Gastroesophageal sphincter (tissue), 4 donors: ENCODE measurements at regions not wholly inside any gene's neighbourhood (a gene's known extent, or its start where the extent isn't known, plus 50 kb on each side); places are given as distances from the start of the nearest gene placed in this dataset.

Experiments
- ATAC-seq: fragments of 150-250 bp; one replicate; pipeline ENCODE4 v1.9.1; 2016; ENCODE audit warnings: mild to moderate bottlenecking, moderate library complexity
- H3K27ac ChIP-seq, 4 donors: fragments of 200-600 bp; sonication (generic) in 3 of 4; 1 replicate in 3 of 4; 2 replicates in 1 of 4; pipeline ENCODE4 v1.5.1; 2016 to 2019
- H3K27me3 ChIP-seq: fragments of 200-600 bp; sonication (generic); one replicate; pipeline ENCODE4 v1.5.1; 2019
- H3K36me3 ChIP-seq, 2 donors: fragments of 200-600 bp; sonication (generic); one replicate each; pipeline ENCODE4 v1.5.1; 2019; ENCODE audit warnings: control low read depth in 1 of 2
- H3K4me1 ChIP-seq, 3 donors: fragments of 200-600 bp; sonication (generic); 1 replicate in 2 of 3; 2 replicates in 1 of 3; pipeline ENCODE4 v1.5.1; 2016 to 2019; ENCODE audit warnings: control low read depth in 2 of 3
- H3K4me3 ChIP-seq, 2 donors: fragments of 200-600 bp; sonication (generic); one replicate each; pipeline ENCODE4 v1.5.1; 2019; ENCODE audit warnings: mild to moderate bottlenecking in 1 of 2, moderate library complexity in 1 of 2
- H3K9me3 ChIP-seq, 3 donors: fragments of 200-600 bp; sonication (generic); one replicate each; pipeline ENCODE4 v1.5.1; 2017 to 2019; ENCODE audit warnings: control low read depth in 2 of 3
- CTCF ChIP-seq, 4 experiments: fragments of 200-600 bp in 2 of 4; fragments of 450-650 bp in 2 of 4; sonication (generic) in 1 of 4; IDR thresholded peaks; one replicate each; pipeline ENCODE4 v1.5.1; 2017 to 2019; ENCODE audit warnings: antibody characterized with exemption in 4 of 4, mild to moderate bottlenecking in 2 of 4, moderate library complexity in 2 of 4
- EP300 ChIP-seq: sonication (generic); formaldehyde crosslinking; IDR thresholded peaks from one replicate; pipeline ENCODE4 v1.6.1; 2017; ENCODE audit warnings: antibody characterized with exemption, mild to moderate bottlenecking
- POLR2A ChIP-seq, 2 donors: fragments of 450-650 bp; IDR thresholded peaks; one replicate each; pipeline ENCODE4 v1.6.1; 2017; ENCODE audit warnings: antibody characterized with exemption in 2 of 2, mild to moderate bottlenecking in 2 of 2, moderate library complexity in 1 of 2
- POLR2AphosphoS5 ChIP-seq: sonication (generic); formaldehyde crosslinking; IDR thresholded peaks from one replicate; pipeline ENCODE4 v1.6.1; 2017; ENCODE audit warnings: antibody characterized with exemption
- WGBS, 2 donors: methylation state at CpG; one replicate each; pipeline ENCODE4 v1.1.5; 2018; ENCODE audit warnings: low coverage in 1 of 2; 5-methylcytosine and 5-hydroxymethylcytosine counted together

- H3K27ac ChIP-seq, result no peak overlapping the region
- H3K27me3 ChIP-seq, result no peaks in the 10 kb centered on the region
- TF ChIP-seq POLR2AphosphoS5, result no peak
- H3K36me3 ChIP-seq, result no peaks in the 10 kb centered on the region
- H3K9me3 ChIP-seq, result no peaks in the 10 kb centered on the region
- no peak overlapping the region for H3K4me3 ChIP-seq
- H3K4me1 ChIP-seq, result no peaks in the 10 kb centered on the region
- ATAC-seq, result no peak
- WGBS, 2 donors, result 0% methylated on average over 1 to 2 of the region's 2 CpGs
These were observed 272.9 kb upstream of the FERMT1 start for GRCh38 chr20:6395695-6396094.

GRCh38 chr20:6388671-6389197 lies 265.9 kb upstream of the FERMT1 start:
- H3K27me3 ChIP-seq, result no peaks in the 10 kb centered on the region
- H3K27ac ChIP-seq, result no peak overlapping the region
- no peak overlapping the region for H3K4me3 ChIP-seq
- no peaks in the 10 kb centered on the region for H3K9me3 ChIP-seq
- no peak for ATAC-seq
- H3K4me1 ChIP-seq, result no peaks in the 10 kb centered on the region
- TF ChIP-seq POLR2A (IDR thresholded peaks at IDR 0.05) (no peak), EP300 (no peak), POLR2AphosphoS5 (no peak)
- no peaks in the 10 kb centered on the region for H3K36me3 ChIP-seq
- 70 to 77% methylated on average over 4 of the region's 4 CpGs for WGBS, 2 donors

- TF ChIP-seq CTCF (IDR thresholded peaks at IDR 0.05), result no peak
- TF ChIP-seq EP300, result no peak
- no peak for TF ChIP-seq POLR2AphosphoS5
- no peak for TF ChIP-seq POLR2A (IDR thresholded peaks at IDR 0.05)
- Histone ChIP-seq H3K9me3 (no peaks in the 10 kb centered on the region), H3K4me1 (no peaks in the 10 kb centered on the region), H3K27ac (no peak overlapping the region), H3K27me3 (no peaks in the 10 kb centered on the region), H3K4me3 (no peak overlapping the region), H3K36me3 (no peaks in the 10 kb centered on the region)
- ATAC-seq, result no peak
- WGBS, 2 donors, result 91% methylated on average over 2 of the region's 2 CpGs; no CpG with 5 or more reads in 1 of the 2 donors
These were observed 262.2 kb upstream of the FERMT1 start for GRCh38 chr20:6384956-6385486.

GRCh38 chr20:6384380-6384779 lies 261.6 kb upstream of the FERMT1 start:
- TF ChIP-seq POLR2A (IDR thresholded peaks at IDR 0.05), result no peak
- no peaks in the 10 kb centered on the region for H3K27me3 ChIP-seq
- no peaks in the 10 kb centered on the region for H3K36me3 ChIP-seq
- H3K27ac ChIP-seq, result no peak overlapping the region
- ATAC-seq, result no peak
- no peaks in the 10 kb centered on the region for H3K4me1 ChIP-seq
- H3K4me3 ChIP-seq, result no peak overlapping the region
- no peaks in the 10 kb centered on the region for H3K9me3 ChIP-seq
- WGBS, 2 donors, result 40 to 53% methylated on average over 2 to 3 of the region's 4 CpGs

- H3K4me3 ChIP-seq, result no peak overlapping the region
- WGBS, 2 donors, result 28% methylated on average over 4 of the region's 4 CpGs
- ATAC-seq, result no peak
- H3K9me3 ChIP-seq, result no peaks in the 10 kb centered on the region
- TF ChIP-seq EP300 (no peak), POLR2A (IDR thresholded peaks at IDR 0.05) (no peak), CTCF (IDR thresholded peaks at IDR 0.05) (peak in 1 of 4 experiments; percentile 14), POLR2AphosphoS5 (no peak)
- H3K27ac ChIP-seq, result no peak overlapping the region
- H3K4me1 ChIP-seq, result no peaks in the 10 kb centered on the region
- H3K36me3 ChIP-seq, result no peaks in the 10 kb centered on the region
- no peaks in the 10 kb centered on the region for H3K27me3 ChIP-seq
These were observed 259.1 kb upstream of the FERMT1 start for GRCh38 chr20:6381887-6382286.

GRCh38 chr20:6362245-6362644 lies 239.4 kb upstream of the FERMT1 start:
- H3K27ac ChIP-seq, result no peak overlapping the region
- H3K36me3 ChIP-seq, result no peaks in the 10 kb centered on the region
- ATAC-seq, result no peak
- no peaks in the 10 kb centered on the region for H3K27me3 ChIP-seq
- TF ChIP-seq CTCF (IDR thresholded peaks at IDR 0.05) (no peak), POLR2AphosphoS5 (no peak), POLR2A (IDR thresholded peaks at IDR 0.05) (no peak), EP300 (no peak)
- no peaks in the 10 kb centered on the region for H3K9me3 ChIP-seq
- H3K4me1 ChIP-seq, result no peaks in the 10 kb centered on the region
- no peak overlapping the region for H3K4me3 ChIP-seq
